ENCODE measurements at regions not wholly inside any gene's neighbourhood (a gene's known extent, or its start where the extent isn't known, plus 50 kb on each side); places are given as distances from the start of the nearest gene placed in this dataset.
"Not testable (repeated sequence)": the region's sequence is repeated elsewhere in the genome, so short reads cannot be mapped to it uniquely, and the experiment has no call there.

DNA sequence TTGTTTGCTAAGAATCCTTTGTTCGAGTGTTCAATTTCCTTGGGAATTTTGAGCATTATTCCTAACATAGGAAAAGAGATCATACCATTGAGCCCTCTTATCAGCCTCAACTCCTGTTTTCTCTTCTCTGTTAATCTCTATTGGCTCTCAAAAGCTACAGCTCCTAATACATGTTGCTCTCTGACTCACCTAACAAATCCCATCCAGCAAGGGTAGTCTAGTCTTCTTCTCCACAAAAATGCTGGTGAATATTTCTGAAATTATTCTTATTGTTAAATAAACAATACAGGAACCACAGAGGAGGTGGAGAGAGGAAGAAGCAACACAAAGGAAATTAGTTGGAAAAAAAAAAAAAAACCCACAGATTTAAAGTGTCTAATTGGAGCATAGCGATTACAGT, 325.8 kb upstream of the NAALADL2 start:
- no peak overlapping the region for H3K27ac ChIP-seq (ENCODE audit: low read length)
- H3K27me3 ChIP-seq (ENCODE audit: control insufficient read depth, insufficient read depth, low read length), result no peaks in the 10 kb centered on the region
- H3K4me1 ChIP-seq (ENCODE audit: control insufficient read depth, insufficient read depth, low read length), result peaks cover 1% of the 10 kb centered on the region; the same call in 1 of the 2 replicates
- no peaks in the 10 kb centered on the region for H3K36me3 ChIP-seq (ENCODE audit: control insufficient read depth, insufficient read depth, low read length)
- H3K9me3 ChIP-seq (ENCODE audit: control insufficient read depth, insufficient read depth, low read length), result no peaks in the 10 kb centered on the region
- no peak overlapping the region for H3K4me3 ChIP-seq (ENCODE audit: low read length)
- no peak for DNase-seq (ENCODE audit: low read depth, low spot score)
- WGBS (ENCODE audit: insufficient coverage, insufficient read length), result no CpG with 5 or more reads among the region's 2 CpGs

DNA sequence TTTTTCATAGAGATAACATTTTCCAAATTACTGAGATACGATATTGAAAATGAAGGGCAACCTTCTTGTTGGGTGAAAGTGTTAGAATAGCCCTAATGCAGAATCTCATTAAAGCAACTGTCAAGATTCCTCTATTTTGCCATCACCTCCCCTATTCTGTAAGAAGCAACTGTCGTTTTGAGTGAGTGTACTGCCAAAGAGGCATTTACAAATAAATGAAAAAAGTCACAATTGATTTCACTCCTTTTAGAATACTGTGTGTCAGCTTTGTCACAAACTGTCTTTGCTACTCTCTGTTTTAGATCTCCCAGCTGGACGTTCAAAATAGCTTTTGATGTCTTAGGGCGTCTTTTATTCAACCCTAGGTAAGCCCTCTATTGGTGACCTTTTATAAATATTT, 322.8 kb upstream of the NAALADL2 start:
- no peaks in the 10 kb centered on the region for H3K9me3 ChIP-seq (ENCODE audit: control insufficient read depth, insufficient read depth, low read length)
- WGBS (ENCODE audit: insufficient coverage, insufficient read length), result no CpG with 5 or more reads among the region's 4 CpGs
- no peaks in the 10 kb centered on the region for H3K36me3 ChIP-seq (ENCODE audit: control insufficient read depth, insufficient read depth, low read length)
- H3K27ac ChIP-seq (ENCODE audit: low read length), result no peak overlapping the region
- no peaks in the 10 kb centered on the region; the same call in 1 of the 2 replicates for H3K4me1 ChIP-seq (ENCODE audit: control insufficient read depth, insufficient read depth, low read length)
- no peak overlapping the region for H3K4me3 ChIP-seq (ENCODE audit: low read length)
- no peaks in the 10 kb centered on the region for H3K27me3 ChIP-seq (ENCODE audit: control insufficient read depth, insufficient read depth, low read length)
- no peak for DNase-seq (ENCODE audit: low read depth, low spot score)

- H3K27ac ChIP-seq (ENCODE audit: low read length), result no peak overlapping the region
- no peak for DNase-seq (ENCODE audit: low read depth, low spot score)
- no peaks in the 10 kb centered on the region for H3K9me3 ChIP-seq (ENCODE audit: control insufficient read depth, insufficient read depth, low read length)
- H3K4me3 ChIP-seq (ENCODE audit: low read length), result no peak overlapping the region
- H3K4me1 ChIP-seq (ENCODE audit: control insufficient read depth, insufficient read depth, low read length), result no peaks in the 10 kb centered on the region; the same call in 1 of the 2 replicates
- no CpG with 5 or more reads among the region's 3 CpGs for WGBS (ENCODE audit: insufficient coverage, insufficient read length)
- H3K36me3 ChIP-seq (ENCODE audit: control insufficient read depth, insufficient read depth, low read length), result no peaks in the 10 kb centered on the region
- H3K27me3 ChIP-seq (ENCODE audit: control insufficient read depth, insufficient read depth, low read length), result no peaks in the 10 kb centered on the region
Observed at GRCh38 chr3:174538151-174538550, 321.0 kb upstream of the NAALADL2 start.

DNA sequence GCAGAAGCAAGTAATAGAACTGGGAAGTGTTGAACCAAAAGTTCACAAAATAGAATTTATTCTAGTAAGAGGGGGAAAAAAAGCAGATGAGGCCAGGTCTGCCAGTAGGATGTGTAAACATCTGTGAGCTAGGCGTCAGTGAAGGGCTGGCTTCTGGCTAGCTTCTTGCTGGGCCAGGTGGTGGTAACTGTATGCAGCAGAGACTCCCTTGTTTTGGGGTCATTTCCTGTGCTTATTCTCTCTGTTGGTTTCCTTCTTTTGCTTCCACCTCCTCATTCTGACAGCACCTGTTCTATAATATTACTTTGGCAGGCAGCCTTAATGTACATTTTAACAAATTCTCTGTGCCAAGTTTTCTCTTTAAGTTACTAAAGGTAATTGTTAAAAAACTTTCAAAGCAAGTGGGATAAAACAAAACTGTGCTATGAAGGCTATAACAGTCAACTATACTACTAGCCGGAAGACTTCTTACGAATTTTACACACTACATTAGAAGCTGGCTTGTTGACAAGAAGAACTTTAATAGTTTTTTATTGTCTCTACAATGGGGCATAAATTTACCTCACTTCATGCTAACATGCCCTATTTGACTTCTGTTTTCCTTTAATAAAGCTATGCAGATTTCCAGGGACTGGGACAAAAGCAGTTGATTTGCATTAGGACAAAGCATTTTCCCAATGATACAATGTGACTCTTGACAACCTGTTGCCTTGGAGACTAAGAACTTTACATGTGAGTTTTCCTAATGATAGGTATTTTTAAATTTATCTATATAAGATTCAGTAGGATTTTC, 318.8 kb upstream of the NAALADL2 start:
- DNase-seq (ENCODE audit: low read depth, low spot score), result peak; percentile 50
- Histone ChIP-seq H3K27me3 (ENCODE audit: control insufficient read depth, insufficient read depth, low read length) (no peaks in the 10 kb centered on the region), H3K27ac (ENCODE audit: low read length) (no peak overlapping the region), H3K9me3 (ENCODE audit: control insufficient read depth, insufficient read depth, low read length) (no peaks in the 10 kb centered on the region), H3K36me3 (ENCODE audit: control insufficient read depth, insufficient read depth, low read length) (no peaks in the 10 kb centered on the region), H3K4me1 (ENCODE audit: control insufficient read depth, insufficient read depth, low read length) (no peaks in the 10 kb centered on the region; the same call in 1 of the 2 replicates), H3K4me3 (ENCODE audit: low read length) (no peak overlapping the region)
- WGBS (ENCODE audit: insufficient coverage, insufficient read length), result no CpG with 5 or more reads among the region's 3 CpGs

- no peak overlapping the region for H3K4me3 ChIP-seq (ENCODE audit: low read length)
- no CpG with 5 or more reads among the region's 2 CpGs for WGBS (ENCODE audit: insufficient coverage, insufficient read length)
- DNase-seq (ENCODE audit: low read depth, low spot score), result no peak
- H3K9me3 ChIP-seq (ENCODE audit: control insufficient read depth, insufficient read depth, low read length), result no peaks in the 10 kb centered on the region
- no peaks in the 10 kb centered on the region for H3K36me3 ChIP-seq (ENCODE audit: control insufficient read depth, insufficient read depth, low read length)
- H3K27ac ChIP-seq (ENCODE audit: low read length), result no peak overlapping the region
- no peaks in the 10 kb centered on the region for H3K27me3 ChIP-seq (ENCODE audit: control insufficient read depth, insufficient read depth, low read length)
- H3K4me1 ChIP-seq (ENCODE audit: control insufficient read depth, insufficient read depth, low read length), result no peaks in the 10 kb centered on the region; the same call in 1 of the 2 replicates
Observed at GRCh38 chr3:174541708-174542315, 317.3 kb upstream of the NAALADL2 start.

DNA sequence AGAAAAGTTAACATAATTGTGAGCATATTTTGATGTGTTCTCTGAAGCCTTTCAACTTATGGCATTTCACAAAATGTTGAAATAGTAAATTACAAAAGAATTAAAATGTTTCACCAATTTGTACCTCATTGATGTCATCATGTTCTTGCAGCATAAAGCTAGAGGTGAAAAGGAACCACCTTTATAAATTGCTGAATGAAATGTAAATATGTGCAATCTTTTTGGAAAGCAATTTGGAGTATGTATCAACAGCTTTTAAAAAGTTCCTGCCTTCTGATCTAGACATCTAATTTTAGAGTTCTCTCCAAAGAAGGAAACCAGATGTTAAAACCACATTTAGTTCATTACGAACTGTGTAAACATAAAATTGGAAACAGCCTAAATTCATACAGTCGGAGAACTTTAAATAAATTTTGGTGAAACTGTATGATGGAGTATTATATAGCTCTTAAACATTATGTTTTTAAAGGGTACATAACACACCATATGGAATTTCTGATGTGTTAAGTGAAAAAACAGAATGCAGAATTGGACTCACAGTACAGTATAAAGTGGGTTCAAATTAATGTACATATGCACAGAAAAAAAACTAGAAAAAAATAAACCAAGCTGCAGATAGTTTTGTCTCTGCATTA, 311.2 kb upstream of the NAALADL2 start:
- no CpG with 5 or more reads among the region's 2 CpGs for whole genome bisulfite sequencing (ENCODE audit: insufficient coverage, insufficient read length)

GRCh38 chr3:174548841-174549623, 310.1 kb upstream of the NAALADL2 start:
- no peaks in the 10 kb centered on the region for H3K9me3 ChIP-seq (ENCODE audit: control insufficient read depth, insufficient read depth, low read length)
- H3K27me3 ChIP-seq (ENCODE audit: control insufficient read depth, insufficient read depth, low read length), result no peaks in the 10 kb centered on the region
- DNase-seq (ENCODE audit: low read depth, low spot score), result no peak
- no CpG with 5 or more reads among the region's 4 CpGs for WGBS (ENCODE audit: insufficient coverage, insufficient read length)
- no peak overlapping the region for H3K27ac ChIP-seq (ENCODE audit: low read length)
- no peaks in the 10 kb centered on the region for H3K4me1 ChIP-seq (ENCODE audit: control insufficient read depth, insufficient read depth, low read length)
- H3K4me3 ChIP-seq (ENCODE audit: low read length), result no peak overlapping the region
- no peaks in the 10 kb centered on the region for H3K36me3 ChIP-seq (ENCODE audit: control insufficient read depth, insufficient read depth, low read length)

More for the DNA sequence above, 311.2 kb upstream of the NAALADL2 start:
- DNase-seq (ENCODE audit: low read depth, low spot score), result no peak
- H3K27ac ChIP-seq (ENCODE audit: low read length), result no peak overlapping the region
- no peaks in the 10 kb centered on the region for H3K4me1 ChIP-seq (ENCODE audit: control insufficient read depth, insufficient read depth, low read length)
- no peaks in the 10 kb centered on the region for H3K27me3 ChIP-seq (ENCODE audit: control insufficient read depth, insufficient read depth, low read length)
- no peak overlapping the region for H3K4me3 ChIP-seq (ENCODE audit: low read length)
- no peaks in the 10 kb centered on the region for H3K36me3 ChIP-seq (ENCODE audit: control insufficient read depth, insufficient read depth, low read length)
- no peaks in the 10 kb centered on the region for H3K9me3 ChIP-seq (ENCODE audit: control insufficient read depth, insufficient read depth, low read length)

DNA sequence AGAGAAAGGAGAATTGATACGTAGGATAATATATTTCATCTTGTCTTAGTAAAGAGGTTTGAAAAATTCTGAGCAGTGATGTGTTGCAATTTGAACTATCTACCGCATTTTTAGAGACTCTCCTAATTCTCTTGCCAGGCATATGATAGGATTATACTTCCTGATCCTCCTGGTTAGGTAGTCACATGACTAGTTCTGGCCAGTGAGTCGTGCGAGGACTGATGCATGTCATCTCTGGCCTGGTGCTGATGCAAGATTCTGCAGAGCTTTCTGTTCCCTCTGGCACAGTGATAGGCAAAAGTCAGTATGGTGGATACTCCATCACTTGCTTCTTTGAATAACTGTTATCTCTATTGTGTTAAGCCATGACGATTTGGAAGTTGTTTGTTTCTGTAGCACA, 277.6 kb upstream of the NAALADL2 start:
- WGBS (ENCODE audit: insufficient coverage, insufficient read length), result 100% methylated on average over 1 of the region's 5 CpGs
- H3K9me3 ChIP-seq (ENCODE audit: control insufficient read depth, insufficient read depth, low read length), result no peaks in the 10 kb centered on the region
- no peaks in the 10 kb centered on the region for H3K4me1 ChIP-seq (ENCODE audit: control insufficient read depth, insufficient read depth, low read length)
- no peaks in the 10 kb centered on the region for H3K27me3 ChIP-seq (ENCODE audit: control insufficient read depth, insufficient read depth, low read length)
- no peaks in the 10 kb centered on the region for H3K36me3 ChIP-seq (ENCODE audit: control insufficient read depth, insufficient read depth, low read length)
- no peak overlapping the region for H3K4me3 ChIP-seq (ENCODE audit: low read length)
- no peak for DNase-seq (ENCODE audit: low read depth, low spot score)
- H3K27ac ChIP-seq (ENCODE audit: low read length), result no peak overlapping the region

DNA sequence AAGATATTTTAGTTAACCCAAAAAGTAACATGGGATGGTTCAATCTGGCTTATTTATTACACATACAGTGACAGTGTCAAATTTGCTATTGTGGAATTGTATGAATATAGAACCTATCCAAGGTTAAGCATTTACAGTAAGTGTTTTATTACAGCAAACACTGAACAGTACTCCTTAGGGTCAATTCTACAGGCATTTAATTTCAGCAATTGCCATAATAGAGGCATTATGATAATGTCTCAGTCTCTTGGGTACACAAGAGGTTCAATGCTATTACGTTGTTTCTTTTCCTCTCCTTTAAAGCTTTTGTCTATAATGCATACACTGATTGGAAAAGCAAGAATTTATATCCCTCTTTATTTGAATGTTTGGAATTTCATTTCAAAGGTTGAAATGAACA, 275.7 kb upstream of the NAALADL2 start:
- Histone ChIP-seq H3K27me3 (ENCODE audit: control insufficient read depth, insufficient read depth, low read length) (no peaks in the 10 kb centered on the region), H3K4me1 (ENCODE audit: control insufficient read depth, insufficient read depth, low read length) (no peaks in the 10 kb centered on the region), H3K4me3 (ENCODE audit: low read length) (no peak overlapping the region), H3K9me3 (ENCODE audit: control insufficient read depth, insufficient read depth, low read length) (no peaks in the 10 kb centered on the region), H3K36me3 (ENCODE audit: control insufficient read depth, insufficient read depth, low read length) (no peaks in the 10 kb centered on the region), H3K27ac (ENCODE audit: low read length) (no peak overlapping the region)
- WGBS (ENCODE audit: insufficient coverage, insufficient read length), result no CpG with 5 or more reads among the region's 1 CpG
- DNase-seq (ENCODE audit: low read depth, low spot score), result no peak

GRCh38 chr3:174587137-174587536, 272.0 kb upstream of the NAALADL2 start:
- H3K4me1 ChIP-seq (ENCODE audit: control insufficient read depth, insufficient read depth, low read length); DNase-seq (ENCODE audit: low read depth, low spot score); H3K9me3 ChIP-seq (ENCODE audit: control insufficient read depth, insufficient read depth, low read length); H3K4me3 ChIP-seq (ENCODE audit: low read length); H3K27me3 ChIP-seq (ENCODE audit: control insufficient read depth, insufficient read depth, low read length); H3K36me3 ChIP-seq (ENCODE audit: control insufficient read depth, insufficient read depth, low read length); H3K27ac ChIP-seq (ENCODE audit: low read length): not testable (repeated sequence)
- WGBS (ENCODE audit: insufficient coverage, insufficient read length), result no CpG with 5 or more reads among the region's 1 CpG
